Heart left ventricle (tissue), 16 donors: ENCODE measurements at regions not wholly inside any gene's neighbourhood (a gene's known extent, or its start where the extent isn't known, plus 50 kb on each side); places are given as distances from the start of the nearest gene placed in this dataset.

ENCODE experiments used
- ATAC-seq, 4 donors: fragments of 200-7000 bp; cut with Tn5 transposase; one replicate each; pipeline ENCODE4 v1.9.1; 2020 to 2022; ENCODE audit warnings: moderate library complexity in 4 of 4, mild to moderate bottlenecking in 3 of 4, moderate number of reproducible peaks in 1 of 4
- DNase-seq, 5 donors: peaks; one replicate each; pipeline ENCODE4 v3.0.0-alpha.2; 2020
- H3K27ac ChIP-seq, 12 donors: fragments of 200-600 bp; sonication (generic) in 4 of 12; one replicate each; pipeline versions ENCODE4 v1.5.0 to v1.8.0; 2016 to 2022; ENCODE audit warnings: mild to moderate bottlenecking in 2 of 12
- H3K27me3 ChIP-seq, 9 donors: fragments of 200-600 bp; sonication (generic) in 2 of 9; one replicate each; pipeline versions ENCODE4 v1.5.1 to v1.8.0; 2016 to 2022; ENCODE audit warnings: mild to moderate bottlenecking in 3 of 9
- H3K36me3 ChIP-seq, 9 donors: fragments of 200-600 bp; sonication (generic) in 2 of 9; one replicate each; pipeline versions ENCODE4 v1.5.0 to v1.8.0; 2018 to 2022; ENCODE audit warnings: mild to moderate bottlenecking in 2 of 9
- H3K4me1 ChIP-seq, 12 donors: fragments of 200-600 bp; sonication (generic) in 4 of 12; one replicate each; pipeline versions ENCODE4 v1.5.0 to v1.8.0; 2016 to 2022; ENCODE audit warnings: mild to moderate bottlenecking in 3 of 12
- H3K4me3 ChIP-seq, 12 donors: fragments of 200-600 bp; sonication (generic) in 4 of 12; one replicate each; pipeline versions ENCODE4 v1.5.0 to v1.8.0; 2017 to 2022; ENCODE audit warnings: mild to moderate bottlenecking in 9 of 12, moderate library complexity in 4 of 12
- H3K9me3 ChIP-seq, 12 donors: fragments of 200-600 bp; sonication (generic) in 4 of 12; one replicate each; pipeline versions ENCODE4 v1.5.0 to v1.8.0; 2016 to 2022; ENCODE audit warnings: mild to moderate bottlenecking in 1 of 12
- POLR2A ChIP-seq, 2 donors: fragments of 450-650 bp; IDR thresholded peaks; one replicate each; pipeline ENCODE4 v1.6.1; 2017; ENCODE audit warnings: antibody characterized with exemption in 2 of 2, mild to moderate bottlenecking in 2 of 2, moderate library complexity in 2 of 2
- WGBS, 4 donors: extraction: QIAGEN DNeasy Blood & Tissue Kit in 2 of 4; methylation state at CpG; one replicate each; pipeline versions ENCODE4 v1.1.5 to v1.1.7; 2013 to 2018; 5-methylcytosine and 5-hydroxymethylcytosine counted together
- intact Hi-C, 10 donors: fragments of 100-400 bp; cut with DNase I; formaldehyde crosslinking; loops; one replicate each; pipeline versions ENCODE4 v1.11.1 to v1.14.2; 2022
- TF ChIP-seq, protein P1 (sequence below), 12 donors: fragments of 200-600 bp; sonication (generic) in 4 of 12; IDR thresholded peaks; one replicate each; pipeline versions ENCODE4 v1.5.0 to v1.8.0; 2018 to 2022; ENCODE audit warnings: antibody characterized with exemption in 12 of 12, mild to moderate bottlenecking in 5 of 12
- donor health status: ischemic (EF 13 %, LVEDD 7.1; RV severe dilation, severe dysfunction).
- donor health status: healthy with polysubstance abuse.
- donor health status: DM: no; HTN: yes; CAD: no.
- donor health status: DM: no; HTN: no; CAD: no.
- donor health status: ischemic (EF 25% LVEDD 6.9; RV normal size, moderate dysfunction).
- donor health status: ischemic (EF 25% LVEDD 5.7; RV mildly dilated, moderate dysfunction).
- donor health status: healthy.
- donor health status: DM: yes; HTN: yes; CAD: no.
- donor health status: ischemic (EF 35%, LVEDD 5.7; RV mildly dilated, moderate dysfunction).
- donor health status: nonischemic (EF 11% LVEDD 7.7; RV severe dilation, severe dysfunction).
- donor health status: DM: yes; HTN: yes; CAD: no.
- donor health status: PGD.
- donor health status: ischemic (EF 29% LVEDD 5.4; RV normal size, mild dysfunction).
- donor health status: nonischemic (EF 23%, LVEDD 6.1; RV moderate dilation, normal function).

DNA sequence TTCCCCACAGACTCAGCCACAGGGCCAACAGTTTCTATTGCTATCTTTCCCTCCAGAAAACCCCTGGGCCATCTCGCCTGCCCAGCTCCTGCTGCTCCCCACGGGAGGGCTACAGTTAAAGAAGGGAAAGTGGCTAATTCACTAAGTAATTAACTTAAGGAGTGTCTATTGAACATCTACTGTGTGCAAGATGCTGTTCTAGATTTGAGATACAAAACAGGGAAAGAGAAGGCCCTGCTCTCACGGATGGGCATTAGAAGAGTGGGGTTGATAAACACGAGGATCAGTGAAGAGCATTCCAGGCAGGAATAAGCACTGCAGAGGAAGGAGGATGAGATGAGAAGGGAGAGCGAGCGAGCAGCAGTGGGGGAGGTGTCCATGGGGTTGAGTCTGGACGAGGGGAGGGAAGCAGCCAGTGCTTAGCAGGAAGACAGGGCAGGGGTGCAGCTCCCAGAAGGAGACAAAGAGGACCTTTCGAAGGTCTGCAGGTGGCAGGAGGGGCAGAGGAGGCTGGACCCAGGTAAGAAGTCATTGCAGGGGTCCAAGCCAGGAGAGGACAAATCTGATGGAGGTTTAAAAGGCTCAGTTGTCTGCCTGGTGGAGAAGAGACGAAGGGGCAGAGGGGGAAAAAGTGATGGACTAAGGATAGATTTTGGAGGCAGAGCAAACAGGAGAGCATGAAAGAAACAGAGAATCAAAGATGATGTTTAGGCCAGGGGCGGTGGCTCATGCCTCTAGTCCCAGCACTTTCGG is 64.7 kb downstream of the KLF15 start:
- DNase-seq (peak in 1 of 5 donors; percentile 15), ATAC-seq (no peak)
- WGBS, 4 donors, result 73 to 79% (median 77%) methylated on average over 11 of the region's 11 CpGs
- TF ChIP-seq POLR2A (IDR thresholded peaks at IDR 0.05), result no peak
- TF ChIP-seq, protein P1, sequence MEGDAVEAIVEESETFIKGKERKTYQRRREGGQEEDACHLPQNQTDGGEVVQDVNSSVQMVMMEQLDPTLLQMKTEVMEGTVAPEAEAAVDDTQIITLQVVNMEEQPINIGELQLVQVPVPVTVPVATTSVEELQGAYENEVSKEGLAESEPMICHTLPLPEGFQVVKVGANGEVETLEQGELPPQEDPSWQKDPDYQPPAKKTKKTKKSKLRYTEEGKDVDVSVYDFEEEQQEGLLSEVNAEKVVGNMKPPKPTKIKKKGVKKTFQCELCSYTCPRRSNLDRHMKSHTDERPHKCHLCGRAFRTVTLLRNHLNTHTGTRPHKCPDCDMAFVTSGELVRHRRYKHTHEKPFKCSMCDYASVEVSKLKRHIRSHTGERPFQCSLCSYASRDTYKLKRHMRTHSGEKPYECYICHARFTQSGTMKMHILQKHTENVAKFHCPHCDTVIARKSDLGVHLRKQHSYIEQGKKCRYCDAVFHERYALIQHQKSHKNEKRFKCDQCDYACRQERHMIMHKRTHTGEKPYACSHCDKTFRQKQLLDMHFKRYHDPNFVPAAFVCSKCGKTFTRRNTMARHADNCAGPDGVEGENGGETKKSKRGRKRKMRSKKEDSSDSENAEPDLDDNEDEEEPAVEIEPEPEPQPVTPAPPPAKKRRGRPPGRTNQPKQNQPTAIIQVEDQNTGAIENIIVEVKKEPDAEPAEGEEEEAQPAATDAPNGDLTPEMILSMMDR (IDR thresholded peaks at IDR 0.05), result no peak
- peak overlapping the region in 1 of 12 donors; percentile 77 for H3K27ac ChIP-seq
- peaks cover 0 to 18% (median 0%) of the 10 kb centered on the region in 9 donors for H3K27me3 ChIP-seq
- peaks cover 0 to 15% (median 3%) of the 10 kb centered on the region in 12 donors for H3K4me1 ChIP-seq
- intact Hi-C loops, result loop anchor here in 1 of 10 donors (5.0 kb wide), 1 partner anchor 50 kb away; no protein-coding TSS in a partner anchor
- H3K4me3 ChIP-seq, result no peak overlapping the region
- H3K9me3 ChIP-seq, result no peaks in the 10 kb centered on the region
- H3K36me3 ChIP-seq, result no peaks in the 10 kb centered on the region

DNA sequence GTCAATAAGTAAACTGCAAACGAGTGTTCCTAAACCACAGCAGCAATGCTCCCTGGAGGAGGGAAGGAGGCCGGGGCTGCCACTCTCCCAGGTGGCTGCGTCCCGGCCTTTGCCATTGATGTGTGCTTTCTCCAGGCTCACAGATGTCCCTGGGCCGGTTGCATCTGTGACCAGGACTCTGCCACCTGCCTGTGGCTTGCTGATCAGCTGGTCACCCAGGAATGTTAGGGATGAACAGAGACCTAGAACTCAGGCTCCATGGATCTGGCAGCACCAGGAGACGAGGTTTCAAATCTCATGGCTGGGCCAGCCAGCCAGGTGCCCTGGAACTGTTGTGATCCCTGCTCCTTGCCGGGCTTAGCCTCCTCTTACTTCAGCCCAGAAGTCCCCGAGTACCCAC is 65.7 kb downstream of the KLF15 start:
- DNase-seq (peak in 1 of 5 donors; percentile 42), ATAC-seq (no peak)
- no peaks in the 10 kb centered on the region for H3K9me3 ChIP-seq
- H3K27ac ChIP-seq, result no peak overlapping the region
- peaks cover 0 to 24% (median 7%) of the 10 kb centered on the region in 12 donors for H3K4me1 ChIP-seq
- intact Hi-C loops, result loop anchor here in 1 of 10 donors (5.0 kb wide), 1 partner anchor 51 kb away; no protein-coding TSS in a partner anchor
- no peak overlapping the region for H3K4me3 ChIP-seq
- no peaks in the 10 kb centered on the region for H3K36me3 ChIP-seq
- whole genome bisulfite sequencing, 4 donors, result 78 to 84% (median 81%) methylated on average over 7 to 8 of the region's 8 CpGs
- peaks cover 0 to 28% (median 0%) of the 10 kb centered on the region in 9 donors for H3K27me3 ChIP-seq
- no peak for TF ChIP-seq POLR2A (IDR thresholded peaks at IDR 0.05)
- TF ChIP-seq, protein P1 (IDR thresholded peaks at IDR 0.05), result no peak

DNA sequence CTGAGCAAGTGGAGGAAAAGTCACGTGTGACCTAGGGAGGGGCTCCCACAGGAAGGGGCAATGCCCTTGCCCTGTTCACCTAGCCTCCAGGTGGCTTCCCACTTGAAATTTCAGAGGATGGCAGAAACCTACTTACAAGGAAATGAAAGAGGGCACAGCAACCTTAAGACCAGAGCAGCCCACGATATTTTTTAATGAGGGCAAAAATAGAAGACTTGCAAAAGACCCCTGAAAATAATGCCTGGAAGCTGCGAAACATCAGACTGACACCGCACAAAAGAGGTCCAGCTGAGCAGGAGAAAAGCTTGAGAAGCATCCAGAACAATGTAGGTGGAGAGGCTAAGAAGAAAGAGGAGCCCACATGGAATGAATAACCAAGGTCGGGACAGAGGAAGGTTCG is 66.1 kb downstream of the KLF15 start:
- intact Hi-C loops, result loop anchor here in 1 of 10 donors (5.0 kb wide), 1 partner anchor 51 kb away; no protein-coding TSS in a partner anchor
- H3K36me3 ChIP-seq, result no peaks in the 10 kb centered on the region

GRCh38 chr3:126290325-126290724 is 66.9 kb downstream of the KLF15 start:
- ATAC-seq, result no peak
- Histone ChIP-seq H3K27ac (no peak overlapping the region), H3K27me3 (peaks cover 0 to 31% (median 0%) of the 10 kb centered on the region in 9 donors), H3K9me3 (no peaks in the 10 kb centered on the region), H3K36me3 (no peaks in the 10 kb centered on the region), H3K4me1 (peaks cover 0 to 28% (median 7%) of the 10 kb centered on the region in 12 donors), H3K4me3 (no peak overlapping the region)
- DNase-seq, result no peak
- intact Hi-C loops, result loop anchor here in 1 of 10 donors (5.0 kb wide), 1 partner anchor 52 kb away; no protein-coding TSS in a partner anchor
- 38 to 73% (median 51%) methylated on average over 1 of the region's 1 CpG for WGBS, 4 donors
- TF ChIP-seq, protein P1 (IDR thresholded peaks at IDR 0.05), result no peak
- TF ChIP-seq POLR2A (IDR thresholded peaks at IDR 0.05), result no peak

More for the DNA sequence above, 66.1 kb downstream of the KLF15 start:
- 72 to 86% (median 80%) methylated on average over 6 of the region's 6 CpGs for WGBS, 4 donors
- Histone ChIP-seq H3K27me3 (peaks cover 0 to 31% (median 0%) of the 10 kb centered on the region in 9 donors), H3K9me3 (no peaks in the 10 kb centered on the region), H3K4me3 (no peak overlapping the region), H3K27ac (no peak overlapping the region), H3K4me1 (peaks cover 0 to 28% (median 7%) of the 10 kb centered on the region in 12 donors)
- ATAC-seq (no peak), DNase-seq (no peak)
- TF ChIP-seq POLR2A (IDR thresholded peaks at IDR 0.05), result no peak
- TF ChIP-seq, protein P1 (IDR thresholded peaks at IDR 0.05), result no peak
